ENCODE measurements at regions not wholly inside any gene's neighbourhood (a gene's known extent, or its start where the extent isn't known, plus 50 kb on each side); places are given as distances from the start of the nearest gene placed in this dataset.

- TF ChIP-seq MAX (IDR thresholded peaks at IDR 0.05; ENCODE audit: low read depth, low read length) (no peak), POLR2A (IDR thresholded peaks at IDR 0.05; ENCODE audit: extremely low read depth, insufficient read length) (no peak), CTCF (IDR thresholded peaks at IDR 0.05; ENCODE audit: low read depth, low read length) (no peak)
Measured at GRCh38 chr12:131221061-131221956, 267.6 kb downstream of the ADGRD1 start.

Measured in NB4 (cell line).